ENCODE measurements at regions not wholly inside any gene's neighbourhood (a gene's known extent, or its start where the extent isn't known, plus 50 kb on each side); places are given as distances from the start of the nearest gene placed in this dataset.
"Not testable (repeated sequence)": the region's sequence is repeated elsewhere in the genome, so short reads cannot be mapped to it uniquely, and the experiment has no call there.

DNA sequence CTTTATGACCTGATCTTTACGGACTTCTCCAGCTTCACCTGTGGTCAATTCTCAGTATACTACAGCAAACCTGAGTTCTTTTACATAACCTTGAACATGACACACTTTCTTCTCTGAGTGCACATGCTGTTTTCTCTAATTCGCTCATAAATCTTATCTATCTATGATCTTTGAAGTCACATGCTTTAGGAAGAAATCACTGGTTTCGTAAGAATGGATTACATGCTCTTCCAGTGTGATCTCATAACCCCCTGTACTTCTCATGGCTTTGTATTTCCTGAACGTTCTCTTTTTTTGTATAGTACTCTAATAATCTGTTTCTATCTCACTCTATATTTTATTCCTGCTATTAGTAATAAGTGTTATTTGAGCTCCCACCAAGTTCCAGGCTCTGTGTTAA lies 1165.2 kb downstream of the TBL1XR1 start:
- DNase-seq = no peak

DNA sequence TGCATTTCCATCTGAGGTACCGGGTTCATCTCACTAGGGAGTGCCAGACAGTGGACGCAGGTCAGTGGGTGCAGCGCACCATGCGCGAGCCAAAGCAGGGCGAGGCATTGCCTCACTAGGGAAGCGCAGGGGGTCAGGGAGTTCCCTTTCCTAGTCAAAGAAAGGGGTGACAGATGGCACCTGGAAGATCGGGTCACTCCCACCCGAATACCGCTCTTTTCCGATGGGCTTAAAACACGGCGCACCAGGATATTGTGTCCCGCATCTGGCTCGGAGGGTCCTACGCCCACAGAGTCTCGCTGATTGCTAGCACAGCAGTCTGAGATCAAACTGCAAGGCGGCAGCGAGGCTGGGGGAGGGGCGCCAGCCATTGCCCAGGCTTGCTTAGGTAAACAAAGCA lies 1157.1 kb downstream of the NAALADL2 start:
- DNase-seq = not testable (repeated sequence)

DNA sequence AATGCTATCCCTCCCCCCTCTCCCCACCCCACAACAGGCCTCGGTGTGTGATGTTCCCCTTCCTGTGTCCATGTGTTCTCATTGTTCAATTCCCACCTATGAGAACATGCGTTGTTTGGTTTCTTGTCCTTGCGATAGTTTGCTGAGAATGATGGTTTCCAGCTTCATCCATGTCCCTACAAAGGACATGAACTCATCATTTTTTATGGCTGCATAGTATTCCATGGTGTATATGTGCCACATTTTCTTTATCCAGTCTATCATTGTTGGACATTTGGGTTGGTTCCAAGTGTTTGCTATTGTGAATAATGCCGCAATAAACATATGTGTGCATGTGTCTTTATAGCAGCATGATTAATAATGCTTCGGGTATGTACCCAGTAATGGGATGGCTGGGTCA lies 1156.1 kb downstream of the NAALADL2 start:
- not testable (repeated sequence) for DNase-seq

DNA sequence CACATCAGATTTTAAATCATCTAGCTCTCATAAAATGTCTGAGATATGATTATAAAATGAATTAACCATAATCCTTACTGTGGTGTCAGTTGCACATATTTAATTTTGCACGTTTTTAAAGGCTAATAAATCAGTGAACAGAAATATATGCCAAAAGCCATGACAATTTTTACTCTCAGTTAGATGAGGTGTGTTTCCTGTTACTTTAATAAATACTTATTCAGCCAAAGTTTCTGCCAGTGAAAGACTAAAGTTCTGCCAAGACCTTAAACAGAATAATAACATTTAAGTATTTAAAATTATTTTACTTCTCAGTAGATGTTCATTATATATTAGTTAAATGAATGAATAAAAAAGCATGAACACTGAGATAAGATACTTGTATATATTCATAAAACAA lies 1150.1 kb downstream of the NAALADL2 start:
- no peak for DNase-seq

DNA sequence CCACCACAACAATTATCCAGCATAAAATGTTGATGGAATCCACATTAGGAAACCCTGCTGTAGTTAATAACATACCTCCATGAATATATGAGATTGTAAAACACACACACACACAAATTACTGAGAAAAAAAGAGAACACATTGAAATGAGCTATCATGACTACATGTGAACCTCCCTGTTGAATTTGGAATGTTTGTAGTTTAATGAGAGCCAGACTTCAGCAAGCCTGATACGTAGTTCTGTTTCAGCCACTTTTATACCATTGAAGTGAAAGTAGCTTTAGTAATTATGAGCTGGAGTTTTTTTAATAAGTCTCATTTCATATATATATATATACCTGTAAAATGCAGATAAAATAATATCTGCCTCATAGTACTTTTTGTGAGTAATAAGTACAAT lies 1146.4 kb downstream of the NAALADL2 start:
- no peak for DNase-seq

DNA sequence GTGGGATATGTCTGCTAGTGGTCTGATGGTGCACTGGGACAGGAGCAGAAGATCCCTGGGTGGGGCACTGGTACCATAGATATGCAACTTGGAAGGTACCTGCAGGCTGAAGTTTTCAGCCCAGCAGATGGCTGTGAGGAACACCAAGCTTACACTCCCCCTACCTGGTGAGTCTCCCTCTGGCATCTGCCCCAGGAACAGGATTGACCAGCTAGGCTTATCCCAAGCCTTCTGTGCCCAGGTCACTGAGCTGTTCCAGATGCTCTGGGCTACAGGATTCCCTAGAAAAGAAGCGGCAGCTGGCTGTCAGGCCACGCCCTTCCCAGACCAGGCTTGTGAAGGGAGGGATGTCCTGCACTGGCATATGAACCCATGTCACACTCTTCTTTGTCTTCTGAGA lies 1130.0 kb downstream of the NAALADL2 start:
- no peak for DNase-seq

DNA sequence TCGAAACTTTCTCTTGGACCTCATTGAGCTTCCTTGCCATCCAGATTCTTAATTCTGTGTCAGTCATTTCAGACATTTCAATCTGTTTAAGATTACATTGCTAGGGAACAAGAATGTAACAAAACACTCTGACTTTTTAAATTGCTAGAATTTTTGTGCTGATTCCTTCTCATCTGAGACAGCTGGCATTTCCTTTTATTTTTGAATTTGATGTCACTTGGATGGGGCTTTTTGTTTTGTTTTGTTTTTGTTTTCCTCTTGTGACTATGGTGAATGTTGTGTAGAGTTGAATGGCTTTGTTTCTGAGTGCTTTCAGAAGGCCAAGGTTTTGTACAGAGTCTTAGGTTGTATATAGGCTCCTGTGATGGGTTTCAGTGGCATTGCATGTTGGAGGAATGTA lies 1129.3 kb downstream of the NAALADL2 start:
- DNase-seq = no peak

DNA sequence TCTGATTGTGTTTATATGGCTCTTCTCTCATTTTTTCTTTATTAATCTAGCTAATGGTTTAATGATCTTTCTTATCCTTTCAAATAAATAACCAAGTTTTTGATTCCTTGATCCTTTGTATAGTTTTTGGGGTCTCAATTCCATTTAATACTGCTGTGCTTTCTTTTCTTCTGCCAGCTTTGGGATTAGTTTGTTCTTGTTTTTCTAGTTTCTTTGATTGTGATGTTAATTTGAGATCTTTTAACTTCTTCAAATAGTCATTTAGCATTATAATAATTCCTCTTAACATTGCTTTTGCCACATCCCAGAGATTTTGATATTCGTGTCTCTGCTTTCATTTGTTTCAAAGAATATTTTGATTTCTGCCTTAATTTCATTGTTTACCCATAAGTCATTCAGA lies 1126.6 kb downstream of the NAALADL2 start:
- no peak for DNase-seq

DNA sequence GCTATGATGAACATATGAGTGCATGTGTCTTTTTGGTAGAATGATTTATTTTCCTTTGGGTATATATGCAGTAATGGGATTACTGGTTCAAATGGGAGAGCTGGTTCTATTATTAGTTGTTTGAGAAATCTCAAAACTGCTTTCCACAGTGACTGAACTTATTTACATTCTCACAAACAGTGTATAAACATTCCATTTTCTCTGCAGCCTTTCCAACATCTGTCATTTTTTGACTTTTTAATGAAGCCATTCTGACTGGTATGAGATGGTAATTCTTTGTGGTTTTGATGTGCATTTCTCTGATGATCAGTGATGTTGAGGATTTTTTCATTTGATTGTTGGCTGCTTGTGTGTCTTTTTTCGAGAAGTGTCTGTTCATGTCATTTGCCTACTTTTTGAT lies 1124.2 kb downstream of the NAALADL2 start:
- no peak for DNase-seq

DNA sequence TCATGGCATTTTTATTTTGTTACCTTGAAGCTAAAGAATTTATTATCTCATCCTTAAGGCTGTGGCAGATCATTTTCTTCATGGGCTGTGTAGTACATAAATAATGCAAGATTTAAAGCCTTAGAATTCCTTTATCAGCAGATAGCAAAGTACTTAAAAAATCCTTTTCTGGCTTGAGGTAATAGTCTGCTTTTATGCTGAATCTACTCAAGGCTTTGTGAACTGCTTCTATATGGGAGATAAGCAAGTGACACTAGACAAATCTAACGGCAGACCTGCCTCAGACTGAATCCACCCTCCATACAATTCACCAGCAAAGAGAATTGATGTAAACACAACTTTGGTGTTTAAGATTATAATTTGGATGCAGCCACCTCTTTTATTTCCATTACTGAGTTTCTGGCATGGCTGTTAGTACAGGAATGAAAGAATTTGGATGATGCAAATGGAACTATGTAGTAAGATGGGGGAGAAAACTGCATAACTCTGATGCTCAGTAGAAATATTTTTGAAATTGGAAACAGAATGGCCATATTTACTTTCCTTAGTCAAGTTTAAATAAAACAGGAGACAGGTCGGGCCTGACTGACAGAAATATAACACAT lies 1121.5 kb downstream of the NAALADL2 start:
- no peak for DNase-seq

DNA sequence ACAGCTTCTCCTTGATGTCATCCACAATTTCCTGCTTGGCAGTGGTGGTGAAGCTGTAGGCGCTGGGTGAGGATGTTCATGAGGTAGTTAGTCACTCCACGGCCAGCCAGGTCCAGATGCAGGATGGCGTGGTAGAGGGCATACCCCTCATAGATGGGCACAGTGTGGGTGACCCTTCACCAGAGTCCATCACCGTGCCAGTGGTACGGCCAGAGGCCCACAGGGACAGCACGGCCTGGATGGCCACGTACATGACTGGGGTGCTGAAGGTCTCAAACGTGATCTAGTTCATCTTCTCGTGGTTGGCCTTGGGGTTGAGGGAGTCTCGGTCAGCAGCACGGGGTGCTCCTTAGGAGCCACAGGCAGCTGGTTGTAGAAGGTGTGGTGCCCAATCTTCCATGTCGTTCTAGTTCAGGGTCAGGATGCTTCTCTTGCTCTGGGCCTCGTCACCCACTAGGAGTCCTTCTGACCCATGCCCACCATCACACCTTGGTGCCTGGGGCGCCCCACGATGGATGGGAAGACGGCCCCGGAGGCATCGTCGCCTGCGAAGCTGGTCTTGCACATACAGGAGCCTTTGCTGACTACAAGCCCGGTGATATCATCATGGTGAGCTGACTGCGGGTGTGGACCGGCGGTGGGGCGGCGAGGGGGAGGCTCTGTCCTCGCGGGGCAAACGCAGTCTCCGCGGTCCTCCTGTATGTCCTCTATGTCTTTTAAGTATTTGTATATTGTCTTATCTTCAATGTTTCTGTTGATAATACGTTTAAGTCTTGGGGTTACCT lies 1119.0 kb downstream of the NAALADL2 start:
- DNase-seq = no peak

DNA sequence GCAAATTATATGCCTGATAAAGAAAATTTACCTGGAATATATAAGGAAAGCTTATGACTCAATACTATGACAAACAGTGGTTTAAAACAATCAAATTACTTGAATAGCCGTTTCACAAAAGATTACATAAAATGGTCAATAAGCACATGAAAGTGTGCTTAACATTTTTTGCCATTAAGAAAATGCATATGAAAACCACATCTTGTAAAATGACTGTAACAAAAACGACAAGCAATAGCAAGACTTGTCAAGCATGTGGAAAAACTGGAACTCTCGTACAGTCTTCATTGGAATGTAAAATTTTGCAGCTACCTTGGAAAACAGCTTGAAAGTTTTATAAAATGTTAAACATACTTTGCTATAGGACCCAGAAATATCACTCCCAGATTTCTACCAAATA lies 1110.3 kb downstream of the NAALADL2 start:
- DNase-seq = no peak

DNA sequence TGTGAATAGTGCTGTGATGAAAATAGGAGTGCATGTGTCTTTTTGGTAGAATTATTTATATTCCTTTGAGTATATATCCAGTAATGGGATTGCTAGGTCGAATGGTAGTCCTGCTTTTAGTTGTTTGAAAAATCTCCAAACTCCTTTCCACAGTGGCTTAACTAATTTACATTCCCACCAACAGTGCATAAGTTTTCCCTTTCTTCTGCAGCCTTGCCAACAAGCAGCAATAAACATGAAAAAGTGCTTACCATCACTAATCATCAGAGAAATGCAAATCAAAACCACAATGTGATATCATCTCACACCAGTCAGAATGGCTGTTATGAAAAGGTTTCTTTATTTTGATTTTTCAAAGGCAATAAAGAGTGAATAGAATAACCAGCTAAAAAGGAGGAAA lies 1105.9 kb downstream of the NAALADL2 start:
- no peak for DNase-seq

DNA sequence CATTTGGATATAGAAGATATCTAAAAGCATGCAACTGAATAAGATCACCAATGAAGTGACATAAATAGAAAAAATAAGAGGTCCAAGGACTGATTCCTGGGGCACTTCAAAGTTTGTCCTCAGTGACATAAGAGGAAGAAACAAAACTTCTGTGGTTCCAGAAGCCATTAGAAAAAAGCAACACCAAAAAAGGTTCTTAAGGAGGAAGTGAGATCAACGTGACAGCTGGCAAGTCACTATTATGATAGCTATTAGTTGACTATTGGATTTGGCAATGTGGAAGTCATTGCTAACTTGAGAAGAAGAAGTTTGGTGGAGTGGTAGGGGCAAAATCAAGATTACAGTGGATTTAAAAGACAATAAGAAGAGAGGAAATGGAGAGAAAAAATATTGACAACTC lies 1098.3 kb downstream of the NAALADL2 start:
- no peak for DNase-seq

DNA sequence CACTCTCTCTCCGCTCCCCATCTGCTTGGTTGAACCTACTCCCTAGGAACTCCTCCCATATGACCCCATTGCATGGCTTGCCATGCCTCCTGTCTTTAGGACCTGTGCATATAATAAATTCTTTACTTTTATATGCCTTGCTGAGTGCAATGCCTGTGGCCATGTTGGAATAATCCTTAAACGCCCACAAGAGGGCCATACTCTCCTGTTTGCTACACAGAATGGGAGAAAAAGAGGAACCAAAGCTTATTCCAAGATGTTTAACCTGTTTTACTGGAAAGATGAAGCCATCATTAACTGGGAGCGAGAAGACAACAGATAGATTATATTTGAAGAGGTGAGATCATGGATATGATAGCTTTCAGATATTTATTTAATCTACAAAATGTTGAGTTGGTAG lies 1097.8 kb downstream of the NAALADL2 start:
- DNase-seq = no peak

DNA sequence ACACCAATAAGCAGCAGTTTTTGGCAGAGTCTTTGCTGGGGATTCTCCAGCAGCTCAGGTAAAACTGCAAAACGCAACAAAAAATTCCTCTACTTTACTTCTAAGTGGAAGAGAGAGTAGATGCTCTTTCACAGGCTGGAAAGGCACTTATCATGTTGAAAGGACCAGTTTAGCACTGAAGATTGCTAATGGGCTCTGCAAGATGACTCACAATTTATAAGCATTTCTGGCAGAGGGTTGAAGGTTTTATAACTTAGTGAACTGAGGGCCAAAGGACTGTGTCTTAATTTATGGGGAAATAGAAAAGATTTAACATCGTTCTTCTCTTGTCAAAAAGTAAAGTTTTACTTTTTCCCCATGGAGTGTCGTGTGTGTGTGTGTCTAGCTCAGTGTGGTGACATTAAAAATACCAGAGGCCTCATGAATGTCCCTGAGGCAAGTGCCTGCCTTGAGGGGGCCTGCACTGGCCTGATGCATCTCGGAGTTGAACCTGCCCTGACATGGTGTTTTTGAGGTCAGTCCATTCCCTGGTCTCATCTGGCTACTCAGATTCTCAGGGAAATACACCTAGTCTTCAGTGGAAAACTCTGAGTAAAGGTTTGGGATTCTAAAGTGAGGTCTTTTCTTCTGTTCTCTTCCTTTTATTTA lies 1092.0 kb downstream of the NAALADL2 start:
- DNase-seq = no peak

DNA sequence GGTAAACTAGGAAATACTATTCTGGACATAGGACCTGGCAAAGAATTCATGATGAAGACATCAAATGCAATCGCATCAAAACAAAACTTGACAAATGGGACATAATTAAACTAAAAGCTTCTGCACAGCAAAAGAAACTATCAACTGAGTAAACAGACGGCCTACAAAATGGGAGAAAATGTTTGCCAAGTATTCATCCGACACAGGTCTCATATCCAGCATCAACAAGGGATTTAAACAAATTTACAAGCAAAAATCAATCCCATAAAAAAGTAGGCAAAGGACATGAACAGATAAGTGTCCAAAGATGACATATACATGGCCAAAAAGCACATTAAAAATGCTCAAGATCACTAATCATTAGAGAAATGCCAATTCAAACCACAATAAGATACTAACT lies 1088.9 kb downstream of the NAALADL2 start:
- DNase-seq = no peak

DNA sequence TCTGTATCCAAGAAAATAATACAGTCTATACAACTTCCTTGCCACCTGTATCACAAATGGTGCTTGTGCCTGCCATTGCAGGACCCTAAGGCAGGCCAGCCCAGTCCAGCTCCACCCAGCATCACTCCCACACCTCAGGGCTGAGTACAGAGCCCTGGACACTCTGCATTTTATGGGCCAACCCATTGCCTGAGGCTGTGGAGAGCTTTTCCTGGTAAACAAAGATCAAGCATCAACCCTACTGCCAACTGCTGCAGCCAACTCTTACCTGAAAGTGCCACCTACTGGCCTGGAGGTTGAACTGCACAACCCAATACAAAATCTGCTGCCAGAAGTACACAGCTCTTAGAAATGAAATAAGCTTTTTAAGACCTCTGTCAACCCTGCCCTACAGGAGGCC lies 1082.2 kb downstream of the NAALADL2 start:
- no peak for DNase-seq

DNA sequence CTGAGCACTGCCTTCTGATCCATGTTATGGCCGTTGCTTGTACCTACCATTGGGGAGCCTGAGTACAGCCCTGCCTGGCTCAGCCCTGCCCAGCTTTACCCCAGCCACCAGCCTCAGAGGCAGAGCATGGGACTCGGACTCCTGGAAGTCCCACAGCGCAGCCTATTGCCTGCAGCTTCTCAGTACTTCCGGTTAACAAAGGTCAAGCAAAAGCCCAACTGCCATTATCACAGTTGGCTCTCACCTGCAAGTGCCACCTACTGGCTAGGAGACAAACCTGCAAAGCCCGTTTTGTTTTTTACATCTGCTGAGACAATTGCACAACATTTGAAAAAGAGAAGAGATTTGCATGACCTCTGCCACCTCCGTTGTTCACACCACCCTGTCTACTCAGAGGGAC lies 1081.7 kb downstream of the NAALADL2 start:
- DNase-seq = no peak

DNA sequence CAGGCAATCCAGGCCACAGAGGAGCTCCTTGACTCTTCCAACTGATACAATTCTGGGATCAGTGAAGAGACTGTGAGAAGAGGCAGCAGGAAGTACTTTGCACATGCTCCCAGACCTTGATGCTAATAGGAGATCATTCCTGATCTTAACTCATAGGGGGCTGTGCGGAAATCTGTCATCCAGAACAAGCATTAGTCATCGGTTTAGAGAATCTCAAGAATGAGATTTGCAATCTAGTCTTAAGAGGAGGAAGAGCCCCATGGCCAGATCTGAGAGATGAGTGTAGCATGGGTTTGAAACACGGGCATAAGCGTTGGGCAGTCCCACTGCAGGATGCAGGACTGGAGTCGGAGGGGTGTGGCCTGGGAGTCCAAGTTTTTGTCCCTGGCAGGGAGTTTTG lies 1081.1 kb downstream of the NAALADL2 start:
- no peak for DNase-seq

DNA sequence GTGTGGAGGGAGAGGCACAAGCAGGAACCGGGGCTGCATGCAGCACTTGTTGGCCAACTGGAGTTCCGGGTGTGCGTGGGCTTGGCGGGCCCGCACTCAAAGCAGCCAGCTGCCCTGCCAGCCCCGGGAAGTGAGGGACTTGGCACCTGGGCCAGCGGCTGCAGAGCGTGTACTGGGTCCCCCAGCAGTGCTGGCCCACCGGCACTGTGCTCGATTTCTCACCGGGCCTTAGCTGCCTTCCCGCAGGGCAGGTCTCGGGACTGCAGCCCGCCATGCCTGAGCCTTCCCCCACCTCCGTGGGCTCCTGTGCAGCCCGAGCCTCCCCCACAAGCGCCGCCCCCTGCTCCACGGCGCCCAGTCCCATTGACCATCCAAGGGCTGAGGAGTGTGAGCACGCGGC lies 1078.2 kb downstream of the NAALADL2 start:
- DNase-seq = not testable (repeated sequence)

DNA sequence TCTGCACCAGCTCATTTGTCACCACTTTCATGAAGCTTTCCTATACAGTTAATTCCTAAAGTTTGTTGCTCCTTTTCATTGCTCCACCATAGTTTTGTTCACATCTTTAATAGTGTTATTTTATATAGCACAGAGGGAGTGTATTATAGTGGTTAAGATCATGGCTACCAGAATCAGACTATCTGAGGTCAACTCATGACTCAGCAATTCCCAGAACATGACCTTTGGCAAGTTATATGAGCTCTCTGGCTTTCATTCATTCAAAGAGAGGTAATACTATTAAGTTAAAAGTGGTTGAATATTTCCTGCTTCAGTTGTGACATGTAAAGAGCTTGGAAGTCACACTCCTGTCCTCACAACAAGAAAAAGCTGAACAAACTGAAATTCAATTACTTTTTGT lies 1073.5 kb downstream of the NAALADL2 start:
- DNase-seq = no peak

DNA sequence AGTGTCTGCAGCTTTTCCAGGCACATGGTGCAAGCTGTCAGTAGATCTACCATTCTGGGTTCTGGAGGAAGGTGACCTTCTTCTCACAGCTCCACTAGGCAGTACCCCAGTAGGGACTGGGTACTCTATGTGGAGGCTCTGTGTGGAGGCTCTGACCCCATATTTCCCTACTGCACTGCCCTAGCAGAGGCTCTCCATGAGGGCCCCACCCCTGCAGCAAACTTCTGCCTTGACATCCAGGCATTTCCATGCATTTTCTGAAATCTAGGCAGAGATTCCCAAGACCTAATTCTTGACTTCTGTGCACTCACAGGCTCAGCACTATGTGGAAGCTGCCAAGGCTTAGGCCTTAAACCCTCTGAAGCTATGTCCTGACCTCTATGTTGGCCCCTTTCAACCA lies 1060.0 kb downstream of the NAALADL2 start:
- no peak for DNase-seq

DNA sequence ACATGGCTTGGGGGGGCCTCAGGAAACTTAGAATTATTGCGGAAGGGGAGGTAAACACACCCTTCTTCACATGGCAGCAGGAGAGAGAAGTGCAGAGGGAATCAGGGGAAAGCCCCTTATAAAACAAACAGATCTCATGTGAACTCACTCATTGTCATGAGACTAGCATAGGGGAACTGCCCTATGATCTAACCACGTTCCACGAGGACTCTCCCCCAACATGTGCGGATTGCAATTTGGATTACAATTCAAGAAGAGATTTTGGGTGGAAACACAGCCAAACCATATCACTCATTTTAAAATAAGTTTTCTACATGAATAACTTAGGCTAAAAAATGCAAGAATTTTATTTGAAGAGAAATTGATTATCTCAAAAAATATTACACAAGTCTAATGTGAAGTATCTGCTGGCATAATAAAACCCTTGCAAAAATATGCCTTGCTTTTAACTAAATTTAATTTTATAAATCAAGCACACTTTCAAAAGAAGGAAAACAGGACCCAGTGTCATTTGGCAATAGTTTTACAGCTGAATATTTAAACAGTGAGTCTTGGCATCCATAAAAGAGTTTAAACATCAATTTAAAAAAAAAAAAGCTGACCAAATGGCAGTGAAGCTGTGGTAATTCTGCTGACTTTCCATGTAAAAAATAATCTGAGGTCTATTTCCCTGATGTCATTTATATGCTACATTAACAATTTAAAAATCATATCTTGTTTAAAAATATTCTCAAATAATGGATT lies 1057.2 kb downstream of the NAALADL2 start:
- no peak for DNase-seq

Measured in T-helper 9 cell (primary cell).